ENCODE measurements at regions not wholly inside any gene's neighbourhood (a gene's known extent, or its start where the extent isn't known, plus 50 kb on each side); places are given as distances from the start of the nearest gene placed in this dataset.

DNA sequence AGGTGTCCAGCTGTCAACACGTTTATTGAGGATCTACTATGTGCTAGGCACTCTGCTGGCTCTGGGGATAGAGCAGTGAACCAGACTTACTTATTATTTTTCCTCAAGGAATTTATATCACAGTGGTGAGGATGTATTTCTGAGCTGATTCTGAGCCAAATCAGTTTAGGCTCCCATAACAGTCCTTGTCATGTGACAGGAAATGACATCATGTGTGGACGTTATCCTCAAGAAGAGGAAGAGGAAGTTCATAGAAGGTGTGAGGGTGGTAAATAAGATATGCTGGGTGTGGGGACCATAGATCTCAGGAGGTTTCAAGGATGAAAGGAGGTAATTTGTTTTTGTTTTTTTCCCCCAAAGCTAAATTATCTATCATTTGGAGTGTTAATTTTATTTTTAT, 873.5 kb upstream of the EEF2KMT start:
- no peak for TF ChIP-seq POLR2AphosphoS5 (IDR thresholded peaks at IDR 0.05; ENCODE audit: low read depth, low read length)
- no peak for TF ChIP-seq POLR2A (IDR thresholded peaks at IDR 0.05; ENCODE audit: low read depth, low read length)

Data from GM12892 (cell line).